ENCODE measurements at regions not wholly inside any gene's neighbourhood (a gene's known extent, or its start where the extent isn't known, plus 50 kb on each side); places are given as distances from the start of the nearest gene placed in this dataset.
A peak's percentile ranks its signal among the peaks of the same experiment; 100 is the strongest.

DNA sequence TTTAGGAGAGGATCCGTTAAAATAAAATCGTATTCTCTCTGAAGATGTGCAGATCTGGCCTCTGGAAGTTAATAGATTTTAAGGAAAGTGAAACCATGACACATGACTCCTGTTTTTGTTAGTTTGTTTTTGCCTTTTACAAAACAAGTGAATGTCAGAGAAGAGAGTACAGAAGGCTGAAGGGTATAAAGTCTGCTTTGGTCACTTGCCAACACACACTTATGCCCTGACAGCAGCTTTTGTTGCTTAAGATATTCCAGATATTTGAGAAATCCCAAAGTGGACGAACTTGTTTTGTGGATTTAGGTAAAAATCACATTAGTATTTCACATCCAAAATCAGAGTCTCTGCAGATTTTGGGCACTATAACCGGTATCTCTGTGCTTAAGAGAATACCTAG, 192.4 kb upstream of the RASGEF1B start:
- Mint-ChIP-seq H3K4me1 (peaks cover 4% of the 10 kb centered on the region), H3K36me3 (ENCODE audit: low read depth) (no peaks in the 10 kb centered on the region), H3K4me3 (no peak overlapping the region), H3K27ac (no peak overlapping the region), H3K27me3 (peaks cover 10% of the 10 kb centered on the region), H3K9me3 (no peaks in the 10 kb centered on the region)
- ATAC-seq (replicated peaks), result no peak

DNA sequence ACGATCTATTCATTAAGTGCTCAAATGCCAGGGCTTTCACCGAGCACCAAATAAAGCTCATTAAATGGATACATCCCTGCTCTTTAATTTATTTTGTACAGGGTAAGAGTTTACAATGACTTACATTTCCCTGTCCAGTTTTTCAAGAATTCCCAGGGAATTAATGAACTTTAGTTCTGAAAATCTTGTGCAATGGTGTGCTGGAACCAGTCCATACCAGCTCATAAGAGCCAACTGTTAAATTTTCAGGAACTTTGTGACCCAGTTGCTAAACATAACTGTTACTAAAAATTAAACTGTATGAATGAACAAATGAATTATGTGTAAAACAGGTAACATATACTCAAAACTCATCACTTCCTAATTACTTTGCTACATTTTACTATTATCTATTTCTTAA, 191.7 kb upstream of the RASGEF1B start:
- Mint-ChIP-seq H3K4me3 (no peak overlapping the region), H3K4me1 (peaks cover 4% of the 10 kb centered on the region), H3K9me3 (no peaks in the 10 kb centered on the region), H3K27me3 (peaks cover 10% of the 10 kb centered on the region), H3K36me3 (ENCODE audit: low read depth) (no peaks in the 10 kb centered on the region), H3K27ac (no peak overlapping the region)
- no peak for ATAC-seq (replicated peaks)

- no peaks in the 10 kb centered on the region for H3K36me3 Mint-ChIP-seq (ENCODE audit: low read depth)
- no peak overlapping the region for H3K4me3 Mint-ChIP-seq
- no peaks in the 10 kb centered on the region for H3K4me1 Mint-ChIP-seq
- H3K27me3 Mint-ChIP-seq, result peaks cover 9% of the 10 kb centered on the region
- H3K9me3 Mint-ChIP-seq, result no peaks in the 10 kb centered on the region
- no peak for ATAC-seq (replicated peaks)
- H3K27ac Mint-ChIP-seq, result no peak overlapping the region
Measured at GRCh38 chr4:81659051-81659450, 187.3 kb upstream of the RASGEF1B start.

DNA sequence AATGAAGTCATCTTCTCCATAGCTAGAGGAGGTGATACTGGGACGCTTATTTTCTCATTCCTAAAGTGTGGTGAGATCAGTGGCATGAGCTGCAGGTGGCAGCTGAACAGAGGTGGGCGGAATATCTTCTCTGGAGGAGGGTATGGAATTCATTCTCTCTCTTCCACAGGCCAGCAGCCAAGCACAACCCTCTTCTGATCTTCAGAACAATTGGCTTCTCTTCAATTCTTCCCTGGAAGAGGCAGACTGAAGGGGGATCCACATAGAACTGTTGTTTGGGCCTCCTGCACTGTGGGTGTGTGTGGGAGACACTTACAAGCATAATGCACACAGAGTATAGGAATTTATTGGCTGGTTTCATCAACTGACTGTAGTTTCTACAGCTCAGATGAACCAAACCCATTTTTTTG, 180.4 kb upstream of the RASGEF1B start:
- Mint-ChIP-seq H3K27me3 (no peaks in the 10 kb centered on the region), H3K4me1 (peaks cover 25% of the 10 kb centered on the region), H3K27ac (peak overlapping the region; percentile 85), H3K4me3 (peak overlapping the region; percentile 21), H3K36me3 (ENCODE audit: low read depth) (no peaks in the 10 kb centered on the region), H3K9me3 (peaks cover 5% of the 10 kb centered on the region)
- ATAC-seq (replicated peaks), result peak; percentile 63

DNA sequence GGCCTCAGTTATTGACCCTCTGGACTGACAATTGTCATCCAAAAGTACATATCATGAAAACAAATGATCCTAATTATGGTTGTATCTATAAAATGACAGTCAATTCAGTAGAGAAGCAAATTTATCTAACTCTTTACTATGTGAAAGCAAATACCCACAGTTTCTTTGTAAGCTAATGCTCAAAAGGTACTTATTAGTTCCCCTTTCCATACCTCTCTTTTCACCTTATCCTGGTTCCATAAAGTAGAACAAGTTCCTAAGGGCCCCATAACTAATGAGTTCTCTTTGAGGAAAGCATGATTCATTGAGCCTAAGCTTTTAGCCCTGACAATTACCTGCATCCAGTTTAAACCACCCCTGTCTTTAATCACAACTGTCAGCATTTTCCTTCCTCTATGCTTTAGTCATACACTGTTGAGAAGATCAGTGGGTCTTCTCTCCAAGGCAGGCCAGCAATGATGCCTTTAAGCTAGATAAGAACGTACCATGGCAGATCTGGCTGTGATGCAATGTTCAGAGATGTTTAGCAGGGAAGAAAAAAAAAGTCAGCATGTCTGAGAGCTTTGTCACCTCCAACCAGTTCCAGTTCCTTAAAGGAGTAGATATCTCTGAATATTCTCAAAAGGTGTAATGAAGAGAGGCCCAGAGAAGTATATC, 179.7 kb upstream of the RASGEF1B start:
- peak; percentile 62 for ATAC-seq (replicated peaks)
- Mint-ChIP-seq H3K27me3 (no peaks in the 10 kb centered on the region), H3K36me3 (ENCODE audit: low read depth) (no peaks in the 10 kb centered on the region), H3K27ac (peak overlapping the region; percentile 85), H3K4me1 (peaks cover 25% of the 10 kb centered on the region), H3K9me3 (peaks cover 5% of the 10 kb centered on the region), H3K4me3 (peak overlapping the region; percentile 21)

- Mint-ChIP-seq H3K36me3 (ENCODE audit: low read depth) (no peaks in the 10 kb centered on the region), H3K4me1 (peaks cover 25% of the 10 kb centered on the region), H3K27me3 (no peaks in the 10 kb centered on the region), H3K27ac (peak overlapping the region; percentile 85), H3K9me3 (peaks cover 5% of the 10 kb centered on the region), H3K4me3 (peak overlapping the region; percentile 21)
- ATAC-seq (replicated peaks), result no peak
Measured at GRCh38 chr4:81650606-81651242, 179.0 kb upstream of the RASGEF1B start.

DNA sequence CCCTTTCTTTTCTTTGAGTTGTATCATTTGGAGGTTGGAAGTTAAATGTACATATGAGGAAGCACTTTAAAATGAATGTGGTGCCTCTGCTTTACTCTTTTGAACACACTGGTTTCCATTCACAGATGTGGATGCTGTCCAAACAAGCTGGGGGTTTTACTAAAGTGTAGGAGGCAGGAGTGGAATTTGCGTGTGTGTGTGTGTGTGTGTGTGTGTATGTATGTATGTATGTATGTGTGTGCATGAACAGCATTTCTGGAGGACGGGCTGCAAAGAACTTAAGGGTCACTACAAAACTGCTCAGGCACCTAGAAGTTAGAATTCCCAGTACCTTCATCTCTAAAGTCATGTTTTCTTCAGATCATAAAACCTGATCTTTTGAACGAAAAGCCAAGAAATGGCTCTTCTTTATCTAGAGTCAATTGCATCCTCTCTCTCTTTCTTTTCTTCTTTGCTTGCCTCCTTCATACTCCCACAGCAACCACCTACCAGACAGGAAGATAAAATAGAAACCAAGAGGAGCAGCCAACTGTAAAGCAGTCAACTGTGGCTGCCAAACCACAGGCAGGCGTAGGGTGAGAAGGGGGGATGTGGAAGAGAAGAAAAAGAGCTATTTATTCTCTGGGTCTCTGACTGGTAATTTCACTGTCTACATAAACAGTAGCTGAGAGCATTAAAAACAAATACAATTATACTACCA, 177.0 kb upstream of the RASGEF1B start:
- H3K36me3 Mint-ChIP-seq (ENCODE audit: low read depth), result no peaks in the 10 kb centered on the region
- H3K27ac Mint-ChIP-seq, result peak overlapping the region; percentile 16
- peak overlapping the region; percentile 51 for H3K4me3 Mint-ChIP-seq
- H3K27me3 Mint-ChIP-seq, result no peaks in the 10 kb centered on the region
- peak; percentile 58 for ATAC-seq (replicated peaks)
- H3K4me1 Mint-ChIP-seq, result peaks cover 25% of the 10 kb centered on the region
- peaks cover 8% of the 10 kb centered on the region for H3K9me3 Mint-ChIP-seq

- peaks cover 3% of the 10 kb centered on the region for H3K9me3 Mint-ChIP-seq
- H3K27me3 Mint-ChIP-seq, result no peaks in the 10 kb centered on the region
- no peaks in the 10 kb centered on the region for H3K36me3 Mint-ChIP-seq (ENCODE audit: low read depth)
- no peak overlapping the region for H3K27ac Mint-ChIP-seq
- ATAC-seq (replicated peaks), result no peak
- peaks cover 17% of the 10 kb centered on the region for H3K4me1 Mint-ChIP-seq
- H3K4me3 Mint-ChIP-seq, result no peak overlapping the region
Measured at GRCh38 chr4:81647388-81647787, 175.7 kb upstream of the RASGEF1B start.

- no peaks in the 10 kb centered on the region for H3K36me3 Mint-ChIP-seq (ENCODE audit: low read depth)
- no peak overlapping the region for H3K27ac Mint-ChIP-seq
- no peak overlapping the region for H3K4me3 Mint-ChIP-seq
- H3K4me1 Mint-ChIP-seq, result no peaks in the 10 kb centered on the region
- no peak for ATAC-seq (replicated peaks)
- peaks cover 3% of the 10 kb centered on the region for H3K9me3 Mint-ChIP-seq
- H3K27me3 Mint-ChIP-seq, result no peaks in the 10 kb centered on the region
Measured at GRCh38 chr4:81642543-81642942, 170.8 kb upstream of the RASGEF1B start.

DNA sequence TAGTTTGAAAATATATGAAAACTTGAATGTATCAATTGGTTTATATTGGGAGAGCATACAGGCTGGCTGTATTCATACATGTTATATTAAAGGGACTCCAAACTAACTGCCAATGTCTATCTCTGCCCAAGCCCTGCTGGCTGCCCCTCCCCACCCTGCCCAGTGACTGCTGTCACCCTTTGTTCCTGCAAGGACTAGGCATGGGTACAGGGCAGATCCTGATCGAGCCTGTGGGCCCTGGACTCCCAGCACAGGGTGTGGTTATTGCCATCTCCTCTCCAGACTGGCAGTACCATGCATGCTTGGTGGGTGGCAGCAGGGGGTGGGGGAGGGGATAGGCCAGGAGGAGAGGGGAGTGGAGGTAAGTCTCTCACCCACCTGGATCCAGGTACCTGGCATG, 167.5 kb upstream of the RASGEF1B start:
- Mint-ChIP-seq H3K27me3 (no peaks in the 10 kb centered on the region), H3K4me1 (no peaks in the 10 kb centered on the region), H3K9me3 (no peaks in the 10 kb centered on the region), H3K27ac (no peak overlapping the region), H3K4me3 (no peak overlapping the region), H3K36me3 (ENCODE audit: low read depth) (no peaks in the 10 kb centered on the region)
- no peak for ATAC-seq (replicated peaks)

- H3K4me1 Mint-ChIP-seq, result no peaks in the 10 kb centered on the region
- ATAC-seq (replicated peaks), result peak; percentile 32
- H3K4me3 Mint-ChIP-seq, result no peak overlapping the region
- no peak overlapping the region for H3K27ac Mint-ChIP-seq
- no peaks in the 10 kb centered on the region for H3K9me3 Mint-ChIP-seq
- no peaks in the 10 kb centered on the region for H3K36me3 Mint-ChIP-seq (ENCODE audit: low read depth)
- H3K27me3 Mint-ChIP-seq, result no peaks in the 10 kb centered on the region
Measured at GRCh38 chr4:81638698-81639097, 167.0 kb upstream of the RASGEF1B start.

DNA sequence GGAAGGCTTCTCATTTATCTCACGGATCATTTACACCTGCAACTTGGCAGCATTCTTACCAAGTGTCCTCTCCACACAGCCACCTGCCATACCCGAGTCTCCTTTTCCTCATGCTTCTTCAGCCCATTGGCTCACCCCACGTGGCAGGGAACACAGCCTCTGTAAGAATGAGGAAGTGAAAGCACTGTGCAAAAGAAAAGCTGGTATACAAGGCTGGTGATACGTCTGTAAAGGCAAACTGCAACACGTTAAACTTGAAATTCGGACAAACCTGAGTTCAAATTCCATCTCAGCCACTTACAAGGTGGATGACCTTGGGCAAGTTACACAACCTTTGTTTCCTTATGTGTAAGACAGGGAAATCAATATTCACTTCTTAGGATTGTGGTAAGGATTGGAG, 164.0 kb upstream of the RASGEF1B start:
- ATAC-seq (replicated peaks), result no peak
- H3K36me3 Mint-ChIP-seq (ENCODE audit: low read depth), result no peaks in the 10 kb centered on the region
- H3K4me3 Mint-ChIP-seq, result no peak overlapping the region
- H3K27ac Mint-ChIP-seq, result no peak overlapping the region
- no peaks in the 10 kb centered on the region for H3K4me1 Mint-ChIP-seq
- H3K9me3 Mint-ChIP-seq, result no peaks in the 10 kb centered on the region
- no peaks in the 10 kb centered on the region for H3K27me3 Mint-ChIP-seq

DNA sequence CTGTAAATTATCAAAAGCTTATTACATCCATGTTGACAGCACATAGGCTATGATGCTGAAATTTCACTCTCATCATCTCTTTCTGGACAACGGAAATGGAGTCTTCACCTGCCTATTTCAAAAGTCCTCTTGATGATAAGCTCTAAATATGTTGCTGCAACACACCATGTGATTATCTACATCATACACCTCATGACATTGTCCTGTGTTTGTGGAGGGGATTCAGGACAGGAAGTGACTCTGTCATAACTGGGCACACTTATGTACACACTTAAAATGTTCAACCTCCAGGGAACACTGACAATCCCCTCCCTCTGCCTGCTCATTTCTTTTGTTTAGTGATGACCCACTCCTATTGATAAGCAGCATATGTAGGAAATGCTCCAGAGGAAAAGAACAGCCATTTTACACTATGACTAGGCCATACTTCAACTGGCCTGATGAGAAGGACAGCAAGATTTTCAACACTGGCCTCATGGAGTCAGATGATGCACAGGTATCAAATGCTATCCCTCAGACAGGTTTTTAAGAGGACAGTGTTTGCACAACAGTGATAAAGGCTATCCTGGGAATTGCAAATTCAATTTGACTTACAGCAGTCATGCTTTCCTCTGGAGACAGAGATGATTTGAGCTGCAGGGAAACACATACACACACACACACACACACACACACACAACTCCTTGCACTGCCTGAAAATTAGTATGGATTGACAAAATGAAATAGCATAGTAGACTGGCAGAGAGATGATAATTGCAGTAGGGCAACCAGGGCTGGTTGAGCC, 163.3 kb upstream of the RASGEF1B start:
- Mint-ChIP-seq H3K27me3 (no peaks in the 10 kb centered on the region), H3K36me3 (ENCODE audit: low read depth) (no peaks in the 10 kb centered on the region), H3K27ac (no peak overlapping the region), H3K4me1 (no peaks in the 10 kb centered on the region), H3K9me3 (no peaks in the 10 kb centered on the region), H3K4me3 (no peak overlapping the region)
- ATAC-seq (replicated peaks), result no peak

DNA sequence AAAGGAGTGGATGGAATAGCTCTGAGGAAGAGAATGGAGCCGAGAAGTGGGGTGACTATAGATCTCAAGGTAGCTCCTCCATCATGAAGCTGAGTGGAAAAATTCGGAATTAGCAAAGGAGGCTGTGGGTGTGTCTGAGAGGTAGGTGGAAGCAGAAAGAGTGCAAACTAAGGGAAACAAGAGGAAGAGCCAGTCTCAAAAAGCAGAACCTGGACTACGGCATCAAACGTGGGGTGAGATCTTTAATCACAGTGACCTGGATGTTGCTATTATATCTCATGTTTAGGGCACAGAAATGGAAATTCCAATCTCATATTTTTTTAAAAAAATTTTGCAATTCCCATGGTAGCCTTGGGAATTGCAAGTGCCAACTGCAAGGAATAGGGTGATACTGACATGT, 162.5 kb upstream of the RASGEF1B start:
- no peaks in the 10 kb centered on the region for H3K36me3 Mint-ChIP-seq (ENCODE audit: low read depth)
- H3K27me3 Mint-ChIP-seq, result no peaks in the 10 kb centered on the region
- no peak overlapping the region for H3K4me3 Mint-ChIP-seq
- no peaks in the 10 kb centered on the region for H3K4me1 Mint-ChIP-seq
- no peak for ATAC-seq (replicated peaks)
- no peak overlapping the region for H3K27ac Mint-ChIP-seq
- H3K9me3 Mint-ChIP-seq, result no peaks in the 10 kb centered on the region

Measured in activated T-helper 17 cell treated with anti-CD3 and anti-CD28 coated beads, Interleukin-2, amount 50 U/mL, for 72 hours (primary cell).